H1 (cell line): ENCODE measurements at regions not wholly inside any gene's neighbourhood (a gene's known extent, or its start where the extent isn't known, plus 50 kb on each side); places are given as distances from the start of the nearest gene placed in this dataset.

Source experiments
- CHD7 ChIP-seq: fragments of 300-600 bp; sonication (generic); IDR thresholded peaks from 2 replicates; pipeline ENCODE4 v1.7.1; 2012; ENCODE audit warnings: low read length, moderate library complexity, mild to moderate bottlenecking, inconsistent platforms; ENCODE audit not compliant: insufficient replicate concordance

- no peak for TF ChIP-seq CHD7
These were observed 143.2 kb downstream of the NPIPB5 start (continued) for GRCh38 chr16:22653876-22654275.
